GM19025 (cell line): ENCODE measurements at regions not wholly inside any gene's neighbourhood (a gene's known extent, or its start where the extent isn't known, plus 50 kb on each side); places are given as distances from the start of the nearest gene placed in this dataset.

Experiments used
- ATAC-seq: cut with Tn5 transposase; IDR thresholded peaks from one replicate; pipeline ENCODE4 v1.9.1; 2021; ENCODE audit warnings: mild to moderate bottlenecking, low read depth, moderate library complexity; ENCODE audit not compliant: unreplicated experiment

- no peak for ATAC-seq
Measured at GRCh38 chr2:181185421-181185820, 205.0 kb downstream of the UBE2E3 start.

GRCh38 chr2:181185948-181186347, 205.5 kb downstream of the UBE2E3 start:
- ATAC-seq = no peak

GRCh38 chr2:181188605-181189004, 208.2 kb downstream of the UBE2E3 start:
- no peak for ATAC-seq

- ATAC-seq = no peak
Measured at GRCh38 chr2:181189951-181190350, 209.5 kb downstream of the UBE2E3 start.

- ATAC-seq = no peak
Measured at GRCh38 chr2:181190711-181191110, 210.3 kb downstream of the UBE2E3 start.

- ATAC-seq = no peak
Measured at GRCh38 chr2:181193550-181193949, 213.1 kb downstream of the UBE2E3 start.

- no peak for ATAC-seq
Measured at GRCh38 chr2:181196401-181196800, 216.0 kb downstream of the UBE2E3 start.

GRCh38 chr2:181197140-181197760, 216.8 kb downstream of the UBE2E3 start:
- ATAC-seq = no peak

- ATAC-seq = no peak
Measured at GRCh38 chr2:181198183-181198864, 217.9 kb downstream of the UBE2E3 start.

GRCh38 chr2:181203412-181203811, 223.0 kb downstream of the UBE2E3 start:
- no peak for ATAC-seq

GRCh38 chr2:181203916-181204315, 223.5 kb downstream of the UBE2E3 start:
- no peak for ATAC-seq

GRCh38 chr2:181218401-181218821, 238.0 kb downstream of the UBE2E3 start:
- ATAC-seq = no peak

GRCh38 chr2:181223234-181223633, 234.0 kb upstream of the ITGA4 start:
- ATAC-seq = no peak

GRCh38 chr2:181224866-181225265, 232.3 kb upstream of the ITGA4 start:
- no peak for ATAC-seq

GRCh38 chr2:181228661-181229060, 228.5 kb upstream of the ITGA4 start:
- ATAC-seq = no peak

GRCh38 chr2:181231151-181231550, 226.0 kb upstream of the ITGA4 start:
- no peak for ATAC-seq

- ATAC-seq = no peak
Measured at GRCh38 chr2:181231886-181232621, 225.1 kb upstream of the ITGA4 start.

GRCh38 chr2:181234487-181234891, 222.7 kb upstream of the ITGA4 start:
- no peak for ATAC-seq

GRCh38 chr2:181235011-181235410, 222.2 kb upstream of the ITGA4 start:
- ATAC-seq = no peak

- peak; percentile 86 for ATAC-seq
Measured at GRCh38 chr2:181235683-181236459, 221.3 kb upstream of the ITGA4 start.
